IMR-90 (cell line): ENCODE measurements at regions not wholly inside any gene's neighbourhood (a gene's known extent, or its start where the extent isn't known, plus 50 kb on each side); places are given as distances from the start of the nearest gene placed in this dataset.

ENCODE experiments used
- ATAC-seq: fragments of 200-7000 bp; cut with Tn5 transposase; 2 replicates; pipeline ENCODE4 v1.9.1; 2020; ENCODE audit warnings: low read depth, mild to moderate bottlenecking, moderate library complexity
- BruUV-seq: library from RNA; stranded (reverse); fragments of 400-500 nt; replicated peaks from 2 replicates; lab custom pipeline; 2021; lab: Mats Ljungman, UMichigan
- CTCF ChIA-PET: fragments of 300-600 bp; formaldehyde crosslinking; extraction: SDS; loops from one replicate; lab custom pipeline; 2021; ENCODE audit warnings: antibody characterized with exemption; lab: Yijun Ruan, JAX
- POLR2A ChIA-PET: fragments of 300-600 bp; sonication (Branson Sonifier 250); formaldehyde crosslinking; loops from one replicate; lab custom pipeline; 2022; ENCODE audit warnings: antibody characterized with exemption; ENCODE audit not compliant: unreplicated experiment; lab: Charles Lee
- DNase-seq: peaks from one replicate; pipeline ENCODE4 v3.0.0; 2013
- H2AFZ ChIP-seq: replicated peaks from 2 replicates; pipeline ENCODE3; 2013; ENCODE audit warnings: low read length, mild to moderate bottlenecking; ENCODE audit not compliant: poor library complexity
- H2AK5ac ChIP-seq: 2 replicates; pipeline ENCODE4 v1.6.1; 2013; ENCODE audit warnings: low read depth, low read length, inconsistent platforms
- H2AK9ac ChIP-seq: replicated peaks from 2 replicates; pipeline ENCODE3; 2013; ENCODE audit warnings: mild to moderate bottlenecking, low read depth, low read length, moderate library complexity; ENCODE audit not compliant: poor library complexity
- H2BK120ac ChIP-seq: 2 replicates; pipeline ENCODE4 v1.6.1; 2013; ENCODE audit warnings: low read depth, low read length, inconsistent platforms
- H2BK15ac ChIP-seq: 3 replicates; pipeline ENCODE4 v1.6.1; 2013; ENCODE audit warnings: low read depth, low read length, inconsistent platforms
- H2BK20ac ChIP-seq: 2 replicates; pipeline ENCODE4 v1.6.1; 2013; ENCODE audit warnings: low read depth, mild to moderate bottlenecking, inconsistent platforms, low read length, moderate library complexity
- H2BK5ac ChIP-seq: 2 replicates; pipeline ENCODE4 v1.6.1; 2013; ENCODE audit warnings: mild to moderate bottlenecking, low read depth, low read length, inconsistent platforms; ENCODE audit not compliant: poor library complexity, severe bottlenecking
- H3K14ac ChIP-seq: replicated peaks from 2 replicates; pipeline ENCODE4 v1.6.1; 2013; ENCODE audit warnings: low read depth, low read length, inconsistent platforms
- H3K18ac ChIP-seq: 2 replicates; pipeline ENCODE4 v1.6.1; 2013; ENCODE audit warnings: low read depth, low read length, control low read depth
- H3K23ac ChIP-seq: 2 replicates; pipeline ENCODE4 v1.6.1; 2013; ENCODE audit warnings: low read depth, low read length, inconsistent platforms
- H3K27ac ChIP-seq: 2 replicates; pipeline ENCODE4 v1.5.1; 2013; ENCODE audit warnings: mild to moderate bottlenecking, control low read depth, low read length; ENCODE audit not compliant: insufficient read depth
- H3K27me3 ChIP-seq: 2 replicates; pipeline ENCODE4 v1.6.1; 2013; ENCODE audit warnings: low read length; ENCODE audit not compliant: control insufficient read depth, insufficient read depth
- H3K36me3 ChIP-seq: 2 replicates; pipeline ENCODE4 v1.6.1; 2013; ENCODE audit warnings: low read length, mixed read lengths; ENCODE audit not compliant: control insufficient read depth, insufficient read depth
- H3K4ac ChIP-seq: 2 replicates; pipeline ENCODE4 v1.6.1; 2013; ENCODE audit warnings: low read depth, low read length, inconsistent platforms
- H3K4me1 ChIP-seq: 2 replicates; pipeline ENCODE4 v1.6.1; 2013; ENCODE audit warnings: low read length, mixed read lengths; ENCODE audit not compliant: control insufficient read depth, insufficient read depth
- H3K4me2 ChIP-seq: 2 replicates; pipeline ENCODE4 v1.6.1; 2013; ENCODE audit warnings: low read depth, mild to moderate bottlenecking, control low read depth, low read length, moderate library complexity
- H3K4me3 ChIP-seq: 2 replicates; pipeline ENCODE4 v1.5.1; 2013; ENCODE audit warnings: low read depth, mild to moderate bottlenecking, control low read depth, low read length, moderate library complexity; ENCODE audit not compliant: insufficient read depth
- H3K56ac ChIP-seq: 2 replicates; pipeline ENCODE4 v1.6.1; 2013; ENCODE audit warnings: low read length, inconsistent platforms; ENCODE audit not compliant: insufficient read depth; ENCODE audit errors: extremely low read depth
- H3K79me1 ChIP-seq, 2 experiments: 2 replicates each; pipeline ENCODE4 v1.6.1; 2013; ENCODE audit warnings: low read length in 2 of 2, inconsistent platforms in 1 of 2, low read depth in 1 of 2
- H3K9ac ChIP-seq: 2 replicates; pipeline ENCODE4 v1.6.1; 2013; ENCODE audit warnings: low read depth, low read length, control low read depth
- H3K9me1 ChIP-seq: 2 replicates; pipeline ENCODE4 v1.6.1; 2013; ENCODE audit warnings: low read length, inconsistent platforms; ENCODE audit not compliant: insufficient read depth
- H3K9me3 ChIP-seq: 2 replicates; pipeline ENCODE4 v1.6.1; 2013; ENCODE audit warnings: low read length; ENCODE audit not compliant: control insufficient read depth, insufficient read depth
- H4K20me1 ChIP-seq: 2 replicates; pipeline ENCODE4 v1.6.1; 2013; ENCODE audit warnings: low read length, inconsistent platforms; ENCODE audit not compliant: insufficient read depth
- H4K5ac ChIP-seq: 2 replicates; pipeline ENCODE4 v1.6.1; 2013; ENCODE audit warnings: mild to moderate bottlenecking, low read depth, low read length, control low read depth
- H4K8ac ChIP-seq, 2 experiments: 2 replicates each; pipeline ENCODE4 v1.6.1; 2013; ENCODE audit warnings: low read depth in 2 of 2, low read length in 2 of 2, control low read depth in 1 of 2, inconsistent platforms in 1 of 2
- H4K91ac ChIP-seq: 2 replicates; pipeline ENCODE4 v1.6.1; 2013; ENCODE audit warnings: low read depth, low read length, inconsistent platforms; ENCODE audit not compliant: insufficient read depth
- BHLHE40 ChIP-seq: fragments of 150-350 bp; IDR thresholded peaks from 2 replicates; pipeline ENCODE4 v1.6.1; 2016; ENCODE audit warnings: mild to moderate bottlenecking, low read depth, low read length
- CEBPB ChIP-seq: IDR thresholded peaks from 2 replicates; pipeline ENCODE4 v1.6.1; 2012; ENCODE audit warnings: low read depth, low read length, improper control_type of control experiment
- CTCF ChIP-seq: conservative IDR thresholded peaks from 2 replicates; pipeline ENCODE4 v1.5.1; 2012; ENCODE audit warnings: mild to moderate bottlenecking, low read depth, low read length, improper control_type of control experiment
- ELK1 ChIP-seq: fragments of 150-350 bp; IDR thresholded peaks from 2 replicates; pipeline ENCODE4 v1.6.1; 2016; ENCODE audit warnings: low read depth, mild to moderate bottlenecking, low read length, moderate library complexity, borderline replicate concordance
- FOS ChIP-seq: fragments of 150-350 bp; IDR thresholded peaks from 2 replicates; pipeline ENCODE4 v1.6.1; 2016; ENCODE audit warnings: low read depth, low read length
- NFE2L2 ChIP-seq: fragments of 150-350 bp; IDR thresholded peaks from 2 replicates; pipeline ENCODE4 v1.6.1; 2016; ENCODE audit warnings: low read depth, mild to moderate bottlenecking, low read length
- RAD21 ChIP-seq: IDR thresholded peaks from 2 replicates; pipeline ENCODE4 v1.6.1; 2012; ENCODE audit warnings: low read length, improper control_type of control experiment
- RCOR1 ChIP-seq: IDR thresholded peaks from 2 replicates; pipeline ENCODE4 v1.6.1; 2012; ENCODE audit warnings: mild to moderate bottlenecking, low read length, improper control_type of control experiment; ENCODE audit not compliant: insufficient replicate concordance
- RFX5 ChIP-seq: IDR thresholded peaks from 2 replicates; pipeline ENCODE4 v1.8.0; 2012; ENCODE audit warnings: low read depth, mild to moderate bottlenecking, low read length, moderate library complexity
- SMC3 ChIP-seq: fragments of 150-350 bp; IDR thresholded peaks from 2 replicates; pipeline ENCODE4 v1.6.1; 2016; ENCODE audit warnings: low read depth, mild to moderate bottlenecking, antibody characterized with exemption, low read length, moderate library complexity
- WGBS, 2 experiments: methylation state at CpG; one replicate each; pipeline versions ENCODE4 v1.1.5 to v1.1.7; 2013; ENCODE audit warnings: missing lambda C conversion rate in 2 of 2; ENCODE audit not compliant: insufficient read length in 1 of 2; ENCODE audit errors: extremely low coverage in 2 of 2; 5-methylcytosine and 5-hydroxymethylcytosine counted together
- dilution Hi-C: fragments of 300-500 bp; cut with HindIII; formaldehyde crosslinking; loops from one replicate; pipeline ENCODE4 v1.14.3; 2018; ENCODE audit warnings: low sequenced_read_pairs; ENCODE audit not compliant: unreplicated experiment
- in situ Hi-C: fragments of 300-500 bp; cut with MboI; formaldehyde crosslinking; loops from 3 replicates; pipeline ENCODE4 v1.14.3; 2019; ENCODE audit warnings: low sequenced_read_pairs, inconsistent platforms, mixed read lengths
- intact Hi-C: fragments of 100-400 bp; cut with micrococcal nuclease; formaldehyde crosslinking; loops from 2 replicates; pipeline ENCODE4 v1.10.0; 2022
- TF ChIP-seq, protein P1 (sequence below): fragments of 150-350 bp; IDR thresholded peaks from 2 replicates; pipeline ENCODE4 v1.6.1; 2017; ENCODE audit warnings: mild to moderate bottlenecking, antibody characterized with exemption, low read length, low read depth

GRCh38 chrX:20545538-20545937 lies 278.8 kb upstream of the RPS6KA3 start:
- CTCF ChIA-PET, result no interaction called here
- BruUV-seq, result no TSS peak
- 60% methylated on average over 1 of the region's 3 CpGs; no CpG with 5 or more reads in 1 of the 2 experiments for WGBS, 2 experiments

More at GRCh38 chrX:20545538-20545937, 278.8 kb upstream of the RPS6KA3 start:
- H3K4me1 ChIP-seq, result no peaks in the 10 kb centered on the region
- no peak overlapping the region for H4K8ac ChIP-seq
- peaks cover 9% of the 10 kb centered on the region for H3K9me3 ChIP-seq
- no peak overlapping the region for H3K4ac ChIP-seq
- H4K91ac ChIP-seq, result no peak overlapping the region
- no peak overlapping the region for H3K18ac ChIP-seq
- H2BK120ac ChIP-seq, result no peak overlapping the region
- no peak overlapping the region for H3K4me2 ChIP-seq
- POLR2A ChIA-PET, result no interaction called here
- no peak overlapping the region for H3K27ac ChIP-seq
- no peaks in the 10 kb centered on the region for H3K27me3 ChIP-seq
- in situ Hi-C loops (loop anchor here (25.0 kb wide), 1 partner anchor 942 kb away; no protein-coding TSS in a partner anchor), dilution Hi-C loops (no loop called here), intact Hi-C loops (no loop called here)
- H2BK15ac ChIP-seq, result no peak overlapping the region
- H3K14ac ChIP-seq, result no peak overlapping the region
- DNase-seq (peak; percentile 43), ATAC-seq (peak; percentile 21; the same call in 1 of the 2 replicates)
- H3K4me3 ChIP-seq, result no peak overlapping the region
- no peaks in the 10 kb centered on the region for H3K79me1 ChIP-seq
- no peak overlapping the region for H2AK9ac ChIP-seq
- no peak overlapping the region for H3K56ac ChIP-seq
- no peak overlapping the region for H2AK5ac ChIP-seq
- H2BK5ac ChIP-seq, result no peak overlapping the region
- no peak overlapping the region for H2BK20ac ChIP-seq
- no peaks in the 10 kb centered on the region for H3K36me3 ChIP-seq
- H4K20me1 ChIP-seq, result no peaks in the 10 kb centered on the region
- no peak overlapping the region for H3K9ac ChIP-seq
- no peak overlapping the region for H4K5ac ChIP-seq
- TF ChIP-seq CTCF, result no peak
- no peak for TF ChIP-seq CEBPB
- no peak for TF ChIP-seq RAD21
- no peak for TF ChIP-seq RFX5
- no peak for TF ChIP-seq RCOR1
- TF ChIP-seq, protein P1, sequence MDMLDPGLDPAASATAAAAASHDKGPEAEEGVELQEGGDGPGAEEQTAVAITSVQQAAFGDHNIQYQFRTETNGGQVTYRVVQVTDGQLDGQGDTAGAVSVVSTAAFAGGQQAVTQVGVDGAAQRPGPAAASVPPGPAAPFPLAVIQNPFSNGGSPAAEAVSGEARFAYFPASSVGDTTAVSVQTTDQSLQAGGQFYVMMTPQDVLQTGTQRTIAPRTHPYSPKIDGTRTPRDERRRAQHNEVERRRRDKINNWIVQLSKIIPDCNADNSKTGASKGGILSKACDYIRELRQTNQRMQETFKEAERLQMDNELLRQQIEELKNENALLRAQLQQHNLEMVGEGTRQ, result no peak
- TF ChIP-seq ELK1, result no peak
- no peak for TF ChIP-seq SMC3
- no peak for TF ChIP-seq NFE2L2
- TF ChIP-seq BHLHE40, result no peak
- no peak for TF ChIP-seq FOS
- no peaks in the 10 kb centered on the region for H3K9me1 ChIP-seq
- no peak overlapping the region for H2AFZ ChIP-seq
- no peak overlapping the region for H3K23ac ChIP-seq
